ENCODE measurements at regions not wholly inside any gene's neighbourhood (a gene's known extent, or its start where the extent isn't known, plus 50 kb on each side); places are given as distances from the start of the nearest gene placed in this dataset.
"Not testable (repeated sequence)": the region's sequence is repeated elsewhere in the genome, so short reads cannot be mapped to it uniquely, and the experiment has no call there.

GRCh38 chr12:46604684-46605083 lies 221.1 kb downstream of the SLC38A4 start:
- Histone ChIP-seq H3K4me1 (ENCODE audit: control insufficient read depth, insufficient read depth, low read length) (no peaks in the 10 kb centered on the region), H3K9me3 (ENCODE audit: control insufficient read depth, insufficient read depth, low read length) (no peaks in the 10 kb centered on the region), H3K36me3 (ENCODE audit: control insufficient read depth, insufficient read depth, low read length) (no peaks in the 10 kb centered on the region), H3K27me3 (ENCODE audit: control insufficient read depth, insufficient read depth, low read length) (no peaks in the 10 kb centered on the region), H3K27ac (ENCODE audit: low read length) (no peak overlapping the region), H3K4me3 (ENCODE audit: low read length) (no peak overlapping the region)
- WGBS (ENCODE audit: insufficient coverage, insufficient read length) = no CpG with 5 or more reads among the region's 4 CpGs
- no peak for DNase-seq (ENCODE audit: low read depth, low spot score)

DNA sequence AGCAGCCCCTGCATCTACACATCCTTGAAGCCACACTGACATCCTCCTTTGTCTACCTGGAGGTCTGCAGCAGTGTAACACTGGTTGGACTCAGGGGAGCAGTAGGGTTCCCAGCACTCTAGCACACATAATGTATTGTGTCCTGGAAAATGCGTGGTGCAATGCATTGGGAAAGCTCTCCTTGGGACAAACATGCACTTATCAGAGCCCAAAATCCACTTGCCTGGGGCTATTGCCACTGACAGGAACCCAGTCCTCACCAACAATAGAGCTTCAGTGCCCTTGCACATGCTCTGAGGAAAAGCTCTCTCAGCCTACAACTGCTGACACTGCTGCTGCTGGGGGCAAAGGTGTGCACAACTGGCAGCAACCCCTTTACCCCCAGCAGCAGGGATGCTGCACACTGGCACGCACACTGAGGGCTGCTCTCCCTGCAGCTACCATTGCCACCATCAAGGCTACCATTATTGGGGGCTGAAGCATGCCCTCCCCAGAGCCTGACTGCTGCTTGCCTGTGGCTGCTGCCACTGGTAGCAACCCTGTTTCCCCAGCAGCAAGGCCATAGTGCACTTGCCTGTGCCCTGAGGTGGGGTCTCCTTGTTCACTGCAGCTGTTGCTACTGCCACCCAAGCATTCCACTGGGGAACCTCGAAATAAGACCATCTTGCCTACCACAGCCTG lies 221.9 kb downstream of the SLC38A4 start:
- H3K36me3 ChIP-seq (ENCODE audit: control insufficient read depth, insufficient read depth, low read length) = no peaks in the 10 kb centered on the region
- no peak overlapping the region for H3K27ac ChIP-seq (ENCODE audit: low read length)
- no CpG with 5 or more reads among the region's 3 CpGs for WGBS (ENCODE audit: insufficient coverage, insufficient read length)
- H3K4me3 ChIP-seq (ENCODE audit: low read length) = no peak overlapping the region
- H3K9me3 ChIP-seq (ENCODE audit: control insufficient read depth, insufficient read depth, low read length) = no peaks in the 10 kb centered on the region
- no peak for DNase-seq (ENCODE audit: low read depth, low spot score)
- H3K4me1 ChIP-seq (ENCODE audit: control insufficient read depth, insufficient read depth, low read length) = no peaks in the 10 kb centered on the region
- H3K27me3 ChIP-seq (ENCODE audit: control insufficient read depth, insufficient read depth, low read length) = no peaks in the 10 kb centered on the region

DNA sequence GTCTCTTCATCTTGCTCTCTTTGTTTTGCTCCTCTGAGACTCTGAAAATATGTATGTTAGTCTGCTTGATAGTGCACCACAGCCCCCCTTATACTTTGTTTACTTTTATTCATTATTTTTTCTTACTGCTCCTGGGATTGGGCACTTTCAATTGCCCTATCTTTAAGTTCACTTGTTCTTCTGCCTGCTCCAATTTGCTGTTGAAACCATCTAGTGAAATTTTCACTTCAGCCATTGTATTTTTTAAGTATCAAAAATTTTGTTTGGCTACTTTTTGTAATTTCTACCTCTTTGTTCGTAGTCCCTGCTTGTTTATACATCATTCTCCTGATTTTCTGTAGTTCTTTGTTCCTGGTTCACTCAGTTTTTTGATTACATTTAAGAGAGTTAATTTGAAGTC lies 223.3 kb downstream of the SLC38A4 start:
- DNase-seq (ENCODE audit: low read depth, low spot score) = no peak
- Histone ChIP-seq H3K4me3 (ENCODE audit: low read length) (no peak overlapping the region), H3K4me1 (ENCODE audit: control insufficient read depth, insufficient read depth, low read length) (no peaks in the 10 kb centered on the region), H3K27ac (ENCODE audit: low read length) (no peak overlapping the region), H3K9me3 (ENCODE audit: control insufficient read depth, insufficient read depth, low read length) (no peaks in the 10 kb centered on the region), H3K27me3 (ENCODE audit: control insufficient read depth, insufficient read depth, low read length) (no peaks in the 10 kb centered on the region), H3K36me3 (ENCODE audit: control insufficient read depth, insufficient read depth, low read length) (no peaks in the 10 kb centered on the region)
- no CpG with 5 or more reads among the region's 1 CpG for WGBS (ENCODE audit: insufficient coverage, insufficient read length)

DNA sequence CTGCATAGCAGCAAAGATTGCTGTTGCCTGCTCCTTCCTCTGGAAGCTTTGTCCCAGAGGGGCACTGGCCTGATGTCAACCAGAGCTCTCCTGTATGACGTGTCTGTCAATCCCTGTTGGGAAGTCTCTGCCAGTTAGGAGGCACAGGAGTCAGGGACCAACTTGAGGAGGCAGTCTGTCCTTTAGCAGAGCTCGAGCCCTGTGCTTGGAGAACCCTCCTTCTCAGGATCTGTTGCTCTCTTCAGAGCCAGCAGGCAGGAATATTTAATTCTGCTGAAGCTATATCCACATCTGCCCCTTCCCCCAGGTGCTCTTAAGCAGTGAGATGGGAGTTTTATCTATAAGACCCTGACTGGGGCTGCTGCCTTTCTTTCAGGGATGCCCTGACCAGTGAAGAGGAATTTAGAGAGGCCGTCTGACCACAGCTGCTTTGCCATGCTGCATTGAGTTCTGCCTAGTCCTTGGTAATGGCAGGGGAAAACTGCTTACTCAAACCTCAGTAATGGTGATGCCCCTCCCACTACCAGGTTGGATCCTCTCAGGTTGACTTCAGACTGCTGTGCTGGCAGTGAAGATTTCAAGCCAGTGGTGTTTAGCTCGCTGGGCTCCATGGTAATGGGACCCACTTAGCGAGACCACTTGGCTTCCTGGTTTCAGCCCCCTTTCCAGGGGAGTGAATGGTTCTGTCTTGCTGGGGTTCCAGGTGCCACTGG lies 218.6 kb upstream of the SLC38A2 start:
- H3K9me3 ChIP-seq (ENCODE audit: control insufficient read depth, insufficient read depth, low read length) = no peaks in the 10 kb centered on the region
- no peaks in the 10 kb centered on the region for H3K36me3 ChIP-seq (ENCODE audit: control insufficient read depth, insufficient read depth, low read length)
- WGBS (ENCODE audit: insufficient coverage, insufficient read length) = no CpG with 5 or more reads among the region's 5 CpGs
- no peak overlapping the region for H3K4me3 ChIP-seq (ENCODE audit: low read length)
- H3K4me1 ChIP-seq (ENCODE audit: control insufficient read depth, insufficient read depth, low read length) = peaks cover under 1% of the 10 kb centered on the region; the same call in 1 of the 2 replicates
- no peak for DNase-seq (ENCODE audit: low read depth, low spot score)
- H3K27ac ChIP-seq (ENCODE audit: low read length) = no peak overlapping the region
- no peaks in the 10 kb centered on the region for H3K27me3 ChIP-seq (ENCODE audit: control insufficient read depth, insufficient read depth, low read length)

DNA sequence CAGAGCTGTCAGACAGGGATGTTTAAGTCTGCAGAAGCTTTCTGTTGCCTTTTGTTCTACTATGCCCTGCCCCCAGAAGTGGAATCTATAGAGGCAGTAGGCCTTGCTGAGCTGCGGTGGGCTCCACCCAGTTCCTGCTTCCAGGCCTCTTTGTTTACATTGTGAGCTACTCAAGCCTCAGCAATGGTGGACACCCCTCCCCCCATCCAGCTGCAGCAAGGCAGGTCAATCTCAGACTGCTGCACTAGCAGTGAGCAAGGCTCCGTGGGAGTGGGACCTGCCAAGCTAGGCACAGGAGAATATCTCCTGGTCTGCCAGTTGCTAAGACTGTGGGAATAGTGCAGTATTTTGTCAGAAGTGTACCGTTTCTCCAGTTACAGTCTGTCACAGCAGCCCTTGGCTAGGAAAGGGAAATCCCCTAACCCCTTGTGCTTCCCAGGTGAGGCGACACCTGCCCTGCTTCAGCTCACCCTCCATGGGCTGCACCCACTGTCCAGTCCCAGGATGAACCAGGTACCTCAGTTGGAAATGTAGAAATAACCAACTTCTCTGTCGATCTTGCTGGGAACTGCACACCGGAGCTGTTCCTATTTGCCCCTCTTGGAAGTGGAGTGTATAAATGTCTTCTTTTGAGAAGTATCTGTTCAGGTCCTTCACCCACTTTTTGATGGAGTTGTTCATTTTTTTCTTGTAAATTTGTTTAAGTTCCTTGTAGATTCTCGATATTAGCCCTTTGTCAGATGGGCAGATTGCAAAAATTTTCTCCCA lies 213.5 kb upstream of the SLC38A2 start:
- Histone ChIP-seq H3K27me3 (ENCODE audit: control insufficient read depth, insufficient read depth, low read length) (no peaks in the 10 kb centered on the region), H3K4me3 (ENCODE audit: low read length) (no peak overlapping the region), H3K9me3 (ENCODE audit: control insufficient read depth, insufficient read depth, low read length) (no peaks in the 10 kb centered on the region), H3K36me3 (ENCODE audit: control insufficient read depth, insufficient read depth, low read length) (no peaks in the 10 kb centered on the region), H3K27ac (ENCODE audit: low read length) (no peak overlapping the region), H3K4me1 (ENCODE audit: control insufficient read depth, insufficient read depth, low read length) (peaks cover 3% of the 10 kb centered on the region; the same call in 1 of the 2 replicates)
- no CpG with 5 or more reads among the region's 7 CpGs for WGBS (ENCODE audit: insufficient coverage, insufficient read length)
- DNase-seq (ENCODE audit: low read depth, low spot score) = no peak

GRCh38 chr12:46584098-46584497 lies 211.5 kb upstream of the SLC38A2 start:
- DNase-seq (ENCODE audit: low read depth, low spot score); H3K27me3 ChIP-seq (ENCODE audit: control insufficient read depth, insufficient read depth, low read length); H3K9me3 ChIP-seq (ENCODE audit: control insufficient read depth, insufficient read depth, low read length); H3K4me3 ChIP-seq (ENCODE audit: low read length); H3K27ac ChIP-seq (ENCODE audit: low read length); H3K4me1 ChIP-seq (ENCODE audit: control insufficient read depth, insufficient read depth, low read length); H3K36me3 ChIP-seq (ENCODE audit: control insufficient read depth, insufficient read depth, low read length): not testable (repeated sequence)
- WGBS (ENCODE audit: insufficient coverage, insufficient read length) = no CpG with 5 or more reads among the region's 4 CpGs

GRCh38 chr12:46581990-46582389 lies 209.4 kb upstream of the SLC38A2 start:
- WGBS (ENCODE audit: insufficient coverage, insufficient read length) = no CpG with 5 or more reads among the region's 2 CpGs

DNA sequence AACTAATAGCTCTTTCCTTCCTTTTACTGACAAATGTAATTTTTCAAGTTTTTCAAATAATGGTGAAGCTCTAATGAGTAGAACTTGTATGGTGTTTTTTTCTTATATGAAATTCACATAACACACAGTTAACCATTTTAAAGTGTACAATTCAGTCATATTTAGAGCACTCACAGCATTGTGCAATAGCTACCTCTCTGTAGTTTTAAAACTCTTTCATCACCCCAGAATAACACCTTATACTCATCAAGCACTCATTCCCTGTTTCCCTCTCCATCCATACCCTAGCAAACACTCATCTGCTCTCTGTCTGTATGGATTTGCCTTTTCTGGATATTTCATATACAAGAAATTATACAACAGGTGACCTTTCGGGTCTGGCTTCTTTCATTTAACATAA lies 207.9 kb upstream of the SLC38A2 start:
- Histone ChIP-seq H3K36me3 (ENCODE audit: control insufficient read depth, insufficient read depth, low read length) (no peaks in the 10 kb centered on the region), H3K4me3 (ENCODE audit: low read length) (no peak overlapping the region), H3K27me3 (ENCODE audit: control insufficient read depth, insufficient read depth, low read length) (no peaks in the 10 kb centered on the region), H3K9me3 (ENCODE audit: control insufficient read depth, insufficient read depth, low read length) (no peaks in the 10 kb centered on the region), H3K4me1 (ENCODE audit: control insufficient read depth, insufficient read depth, low read length) (no peaks in the 10 kb centered on the region), H3K27ac (ENCODE audit: low read length) (no peak overlapping the region)
- no CpG with 5 or more reads among the region's 1 CpG for WGBS (ENCODE audit: insufficient coverage, insufficient read length)
- no peak for DNase-seq (ENCODE audit: low read depth, low spot score)

More at GRCh38 chr12:46581990-46582389, 209.4 kb upstream of the SLC38A2 start:
- not testable (repeated sequence) for DNase-seq (ENCODE audit: low read depth, low spot score); H3K9me3 ChIP-seq (ENCODE audit: control insufficient read depth, insufficient read depth, low read length); H3K27me3 ChIP-seq (ENCODE audit: control insufficient read depth, insufficient read depth, low read length); H3K27ac ChIP-seq (ENCODE audit: low read length); H3K4me3 ChIP-seq (ENCODE audit: low read length); H3K4me1 ChIP-seq (ENCODE audit: control insufficient read depth, insufficient read depth, low read length); H3K36me3 ChIP-seq (ENCODE audit: control insufficient read depth, insufficient read depth, low read length)

DNA sequence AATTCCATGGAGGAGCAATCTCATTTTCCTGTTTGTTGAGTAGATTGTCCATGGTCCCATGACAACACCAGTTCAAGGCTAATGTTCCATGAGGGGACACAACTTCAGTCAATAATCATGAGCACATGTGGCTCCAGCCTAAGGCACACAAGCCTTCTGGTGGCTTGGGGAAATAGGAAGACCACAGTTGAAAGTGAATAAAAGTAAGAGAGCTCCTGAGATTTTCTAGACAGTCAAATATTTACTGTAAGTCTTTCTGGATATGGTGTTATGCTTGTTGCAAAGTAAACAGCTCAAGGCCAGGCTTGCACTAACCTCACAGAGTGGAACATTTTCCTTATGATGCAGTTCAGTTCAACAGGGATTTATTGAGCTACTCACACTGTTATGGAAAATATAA lies 206.9 kb upstream of the SLC38A2 start:
- no peaks in the 10 kb centered on the region for H3K4me1 ChIP-seq (ENCODE audit: control insufficient read depth, insufficient read depth, low read length)
- H3K27ac ChIP-seq (ENCODE audit: low read length) = no peak overlapping the region
- no peak overlapping the region for H3K4me3 ChIP-seq (ENCODE audit: low read length)
- no peaks in the 10 kb centered on the region for H3K9me3 ChIP-seq (ENCODE audit: control insufficient read depth, insufficient read depth, low read length)
- no peak for DNase-seq (ENCODE audit: low read depth, low spot score)
- no peaks in the 10 kb centered on the region for H3K27me3 ChIP-seq (ENCODE audit: control insufficient read depth, insufficient read depth, low read length)
- H3K36me3 ChIP-seq (ENCODE audit: control insufficient read depth, insufficient read depth, low read length) = no peaks in the 10 kb centered on the region

DNA sequence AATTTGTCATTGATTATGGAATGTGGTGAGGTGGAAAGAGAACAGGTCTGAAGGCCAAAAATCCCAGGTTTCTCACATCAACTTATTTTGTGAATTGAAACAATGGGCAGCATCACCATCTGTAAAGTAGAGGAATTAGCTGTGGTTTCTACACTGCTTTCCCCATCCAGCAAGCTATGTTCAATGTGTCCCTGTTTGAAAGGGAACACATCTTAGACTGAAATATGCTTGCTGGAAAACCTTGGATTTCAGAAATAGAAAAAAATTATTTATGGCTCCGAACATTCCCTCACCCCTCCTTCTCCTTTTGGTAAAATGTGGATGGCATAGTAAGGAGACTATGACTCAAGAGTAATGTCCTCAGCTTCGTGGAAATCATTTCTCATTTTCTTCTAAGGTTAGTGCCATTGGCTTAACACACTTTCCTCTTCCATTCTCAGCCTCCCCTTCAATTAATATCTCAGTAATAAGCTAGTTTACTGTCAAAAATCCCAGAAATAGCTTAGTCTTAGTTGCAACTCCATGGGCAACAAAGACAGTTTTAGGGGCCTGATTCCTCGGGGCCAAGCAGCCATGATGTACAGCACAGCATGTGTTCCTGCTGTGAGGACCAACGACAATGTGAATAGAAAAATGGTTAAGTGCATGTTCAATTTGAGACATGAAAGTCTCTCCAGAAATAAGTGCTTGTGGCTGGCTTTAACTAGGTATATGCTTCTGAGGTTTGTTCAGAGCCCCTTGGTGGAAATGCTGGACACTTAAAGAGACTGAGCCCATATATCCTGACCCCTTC lies 205.8 kb upstream of the SLC38A2 start:
- Histone ChIP-seq H3K36me3 (ENCODE audit: control insufficient read depth, insufficient read depth, low read length) (no peaks in the 10 kb centered on the region), H3K4me1 (ENCODE audit: control insufficient read depth, insufficient read depth, low read length) (no peaks in the 10 kb centered on the region), H3K4me3 (ENCODE audit: low read length) (no peak overlapping the region), H3K27me3 (ENCODE audit: control insufficient read depth, insufficient read depth, low read length) (no peaks in the 10 kb centered on the region), H3K27ac (ENCODE audit: low read length) (no peak overlapping the region), H3K9me3 (ENCODE audit: control insufficient read depth, insufficient read depth, low read length) (no peaks in the 10 kb centered on the region)
- DNase-seq (ENCODE audit: low read depth, low spot score) = no peak
- WGBS (ENCODE audit: insufficient coverage, insufficient read length) = no CpG with 5 or more reads among the region's 4 CpGs

Data from iPS DF 6.9 (cell line).